AG20443 (cell line): ENCODE measurements at regions not wholly inside any gene's neighbourhood (a gene's known extent, or its start where the extent isn't known, plus 50 kb on each side); places are given as distances from the start of the nearest gene placed in this dataset.
A peak's percentile ranks its signal among the peaks of the same experiment; 100 is the strongest.
"Not testable (repeated sequence)": the region's sequence is repeated elsewhere in the genome, so short reads cannot be mapped to it uniquely, and the experiment has no call there.

Experiments used
- DNase-seq: peaks from one replicate; pipeline ENCODE4 v3.0.0; 2012; ENCODE audit warnings: low spot score, mixed read lengths

GRCh38 chr4:108458681-108459080, 161.7 kb upstream of the RPL34 start:
- no peak for DNase-seq

DNA sequence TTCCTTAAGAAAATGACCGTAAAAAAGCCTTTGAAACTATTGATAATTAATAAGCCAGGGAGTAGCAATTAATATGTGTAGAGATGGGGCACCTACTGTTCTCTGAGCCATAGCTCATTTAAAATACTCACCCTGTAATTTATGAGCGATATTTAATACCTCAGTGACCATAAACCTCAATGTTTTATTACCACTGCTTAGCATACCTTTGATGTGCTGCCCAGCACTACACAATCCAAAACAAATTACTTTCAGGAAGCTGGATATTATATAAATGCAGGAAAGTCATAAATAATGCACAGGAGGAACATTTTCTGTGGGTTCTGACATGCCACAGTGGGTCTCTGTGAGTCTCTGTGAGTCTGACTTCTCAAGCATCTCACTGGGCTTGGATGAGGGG, 166.1 kb upstream of the RPL34 start:
- DNase-seq: no peak

- no peak for DNase-seq
Measured at GRCh38 chr4:108453366-108453765, 167.0 kb upstream of the RPL34 start.

GRCh38 chr4:108450236-108450898, 170.0 kb upstream of the RPL34 start:
- DNase-seq: no peak

- DNase-seq: no peak
Measured at GRCh38 chr4:108449129-108449528, 171.2 kb upstream of the RPL34 start.

- no peak for DNase-seq
Measured at GRCh38 chr4:108446556-108446955, 173.8 kb upstream of the RPL34 start.

DNA sequence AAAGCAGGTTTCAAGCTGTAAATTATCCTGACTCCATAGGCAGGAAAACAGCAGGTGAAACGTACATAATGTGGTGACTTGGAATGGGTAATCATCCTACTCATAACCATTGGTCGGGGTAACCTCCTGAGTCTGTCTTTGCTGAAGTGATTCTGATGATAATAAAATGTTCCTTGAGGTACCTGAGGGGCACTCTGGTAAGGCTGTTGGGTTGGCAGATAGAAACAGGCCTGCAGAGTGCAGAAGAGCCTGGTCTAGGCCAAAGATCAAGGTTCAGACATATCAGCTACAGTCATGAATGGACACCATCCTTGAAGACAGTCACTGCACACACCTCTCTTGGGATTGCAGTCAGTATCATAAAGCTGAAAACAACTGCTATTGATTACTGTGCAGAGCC, 174.7 kb upstream of the RPL34 start:
- DNase-seq: no peak

DNA sequence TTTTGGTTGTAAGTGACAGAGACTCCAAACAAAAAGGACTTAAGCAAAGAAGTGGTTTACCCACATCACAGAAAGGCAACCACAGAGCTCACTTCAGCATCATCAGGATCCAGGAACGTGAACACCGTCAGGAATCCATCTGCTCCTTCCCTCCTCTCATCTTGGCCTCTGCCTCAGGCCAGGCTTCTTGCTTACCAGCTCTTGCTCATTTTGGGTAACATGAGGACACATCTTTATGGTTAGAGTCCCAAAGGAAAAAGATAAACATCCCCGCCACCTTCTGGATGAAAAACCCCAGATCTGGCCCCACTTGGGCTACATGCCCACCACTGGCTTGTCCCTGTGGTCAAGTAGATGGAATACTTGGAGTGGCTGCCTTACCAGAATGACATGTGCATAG, 176.8 kb upstream of the RPL34 start:
- no peak for DNase-seq

DNA sequence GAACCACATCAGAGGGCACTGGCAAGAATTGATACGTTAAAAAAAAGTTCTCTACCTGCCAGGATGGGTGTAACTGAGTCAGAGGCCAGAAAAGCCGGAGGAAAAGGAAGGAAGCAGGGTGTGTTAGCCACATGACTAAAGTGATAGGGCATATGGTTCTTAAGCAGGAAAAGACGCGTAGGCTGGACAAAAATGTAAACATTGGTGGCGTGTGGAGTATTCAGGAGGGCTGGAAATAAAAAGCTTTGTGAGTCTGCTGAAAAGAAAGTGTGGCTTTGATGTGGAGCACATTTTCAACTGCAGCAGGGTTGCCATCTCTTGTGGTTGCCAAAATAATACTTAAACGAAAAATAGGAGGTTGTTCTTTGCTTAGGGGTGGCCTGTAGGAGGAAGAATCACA, 186.5 kb upstream of the RPL34 start:
- DNase-seq: no peak

- not testable (repeated sequence) for DNase-seq
Measured at GRCh38 chr4:108433394-108433793, 187.0 kb upstream of the RPL34 start.

DNA sequence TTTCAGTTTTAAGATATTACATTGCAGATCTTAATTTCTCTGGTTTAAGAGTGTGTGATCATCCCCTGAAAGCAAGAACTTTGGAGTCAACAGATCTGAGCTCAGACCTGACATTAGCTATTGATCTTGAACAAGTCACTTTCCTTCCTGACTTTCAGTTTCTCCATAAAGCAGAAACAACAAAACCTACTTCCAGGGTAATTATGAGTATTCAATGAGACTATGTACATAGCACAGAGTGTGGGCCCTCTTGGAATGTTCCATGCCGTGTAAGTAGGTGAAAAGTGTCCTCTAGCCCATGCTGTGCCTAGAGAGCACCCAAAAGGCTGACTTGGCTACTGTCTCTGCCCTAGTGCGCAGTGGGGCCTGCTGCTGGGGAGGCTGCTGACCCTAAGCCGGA, 188.0 kb upstream of the RPL34 start:
- DNase-seq: no peak

DNA sequence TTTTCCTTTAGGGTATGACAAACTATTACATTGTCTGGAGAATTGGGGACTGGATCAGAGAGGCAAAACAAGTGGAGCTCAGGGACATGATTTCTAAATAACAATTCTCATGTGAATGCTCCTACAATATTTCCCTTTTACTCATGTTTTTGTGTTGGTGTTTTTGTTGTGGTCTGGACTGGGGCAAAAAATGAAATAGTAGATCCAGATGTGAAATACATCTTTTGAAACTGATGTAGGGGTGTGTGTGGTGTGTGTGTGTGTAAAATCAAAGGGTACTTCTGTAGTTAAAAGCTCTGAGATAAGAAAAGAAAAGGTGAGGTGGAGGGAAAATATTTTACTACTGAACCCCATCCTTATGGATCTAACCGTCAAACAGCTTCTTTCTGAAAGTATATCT, 188.4 kb upstream of the RPL34 start:
- no peak for DNase-seq

- no peak for DNase-seq
Measured at GRCh38 chr4:108430921-108431320, 189.5 kb upstream of the RPL34 start.

GRCh38 chr4:108429662-108430061, 190.7 kb upstream of the RPL34 start:
- DNase-seq: no peak

GRCh38 chr4:108428923-108429322, 191.5 kb upstream of the RPL34 start:
- no peak for DNase-seq

DNA sequence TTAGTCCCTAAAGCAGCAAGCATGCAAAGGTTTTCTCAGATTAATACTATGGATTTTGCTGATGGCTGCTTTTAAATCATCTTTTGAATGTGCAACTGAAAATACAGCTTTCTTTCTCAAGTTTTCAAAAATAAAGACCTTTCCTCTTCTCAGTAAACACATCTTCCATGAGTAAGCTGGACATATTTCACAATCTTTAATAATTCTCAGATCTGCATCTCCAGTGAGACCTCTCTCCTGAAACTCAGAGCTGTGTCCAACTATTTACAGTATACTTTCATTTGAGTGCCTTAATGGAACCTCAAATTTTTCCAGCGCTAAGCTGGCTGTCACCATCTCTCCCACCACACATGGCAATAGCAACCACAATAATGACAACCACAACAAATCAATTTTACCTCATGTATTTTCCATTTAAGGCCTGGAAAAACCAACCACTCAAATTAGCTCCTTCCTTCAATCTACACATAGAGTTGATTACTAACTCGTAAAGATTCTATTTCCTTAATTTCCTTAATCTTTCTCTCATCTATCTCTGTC, 192.4 kb upstream of the RPL34 start:
- no peak for DNase-seq

- DNase-seq: no peak
Measured at GRCh38 chr4:108426493-108426892, 193.9 kb upstream of the RPL34 start.

- peak; percentile 25 for DNase-seq
Measured at GRCh38 chr4:108425988-108426387, 194.4 kb upstream of the RPL34 start.

GRCh38 chr4:108417923-108418322, 202.5 kb upstream of the RPL34 start:
- no peak for DNase-seq

- no peak for DNase-seq
Measured at GRCh38 chr4:108416831-108417230, 203.5 kb upstream of the RPL34 start.

DNA sequence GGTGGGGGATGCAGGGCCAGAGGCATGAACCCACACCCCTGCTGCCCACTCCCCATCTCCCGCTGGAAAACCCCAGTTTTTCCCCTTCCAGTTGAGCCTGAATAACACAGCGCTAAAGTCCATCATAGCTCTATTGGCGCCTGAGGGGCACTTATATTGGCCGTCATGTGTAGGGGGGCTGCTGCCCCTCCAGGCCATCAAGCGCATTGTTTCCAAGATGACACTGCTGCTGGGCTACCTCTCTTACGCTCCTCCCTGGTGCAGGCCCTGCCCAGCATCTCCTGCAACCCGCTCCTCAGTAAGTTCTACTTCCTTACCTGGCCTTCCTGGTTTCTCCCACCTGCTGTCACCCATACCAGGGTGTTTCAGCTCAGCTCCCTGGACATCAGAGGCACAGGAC, 205.0 kb upstream of the RPL34 start:
- DNase-seq: no peak

DNA sequence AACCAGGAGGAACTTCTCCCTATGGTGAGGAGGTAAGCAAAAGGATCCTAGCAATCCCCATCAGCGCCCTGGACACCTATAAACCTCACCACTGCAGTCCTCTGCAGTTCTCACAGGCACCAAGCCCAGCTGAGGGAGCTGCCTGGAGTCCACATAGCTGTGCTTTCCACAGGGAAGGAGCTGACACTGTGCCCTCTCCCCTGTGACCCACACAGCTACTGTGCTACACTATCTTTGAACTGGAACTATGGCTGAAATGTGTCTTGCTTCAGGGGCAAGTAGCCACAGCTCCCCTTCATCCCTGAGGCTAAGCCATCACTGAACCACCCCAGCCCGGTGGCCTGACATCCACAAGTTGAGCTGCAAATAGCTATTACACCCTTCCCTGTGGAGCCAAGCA, 208.5 kb upstream of the RPL34 start:
- DNase-seq: no peak

DNA sequence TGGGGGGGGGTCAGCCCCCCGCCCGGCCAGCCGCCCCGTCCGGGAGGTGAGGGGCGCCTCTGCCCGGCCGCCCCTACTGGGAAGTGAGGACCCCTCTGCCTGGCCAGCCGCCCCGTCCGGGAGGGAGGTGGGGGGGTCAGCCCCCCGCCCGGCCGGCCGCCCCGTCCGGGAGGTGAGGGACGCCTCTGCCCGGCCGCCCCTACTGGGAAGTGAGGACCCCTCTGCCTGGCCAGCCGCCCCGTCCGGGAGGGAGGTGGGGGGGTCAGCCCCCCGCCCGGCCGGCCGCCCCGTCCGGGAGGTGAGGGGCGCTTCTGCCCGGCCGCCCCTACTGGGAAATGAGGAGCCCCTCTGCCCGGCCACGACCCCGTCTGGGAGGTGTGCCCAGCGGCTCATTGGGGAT, 210.7 kb upstream of the RPL34 start:
- not testable (repeated sequence) for DNase-seq

GRCh38 chr4:108405586-108405985, 214.8 kb upstream of the RPL34 start:
- no peak for DNase-seq
